ENCODE measurements at regions not wholly inside any gene's neighbourhood (a gene's known extent, or its start where the extent isn't known, plus 50 kb on each side); places are given as distances from the start of the nearest gene placed in this dataset.
A peak's percentile ranks its signal among the peaks of the same experiment; 100 is the strongest.

DNA sequence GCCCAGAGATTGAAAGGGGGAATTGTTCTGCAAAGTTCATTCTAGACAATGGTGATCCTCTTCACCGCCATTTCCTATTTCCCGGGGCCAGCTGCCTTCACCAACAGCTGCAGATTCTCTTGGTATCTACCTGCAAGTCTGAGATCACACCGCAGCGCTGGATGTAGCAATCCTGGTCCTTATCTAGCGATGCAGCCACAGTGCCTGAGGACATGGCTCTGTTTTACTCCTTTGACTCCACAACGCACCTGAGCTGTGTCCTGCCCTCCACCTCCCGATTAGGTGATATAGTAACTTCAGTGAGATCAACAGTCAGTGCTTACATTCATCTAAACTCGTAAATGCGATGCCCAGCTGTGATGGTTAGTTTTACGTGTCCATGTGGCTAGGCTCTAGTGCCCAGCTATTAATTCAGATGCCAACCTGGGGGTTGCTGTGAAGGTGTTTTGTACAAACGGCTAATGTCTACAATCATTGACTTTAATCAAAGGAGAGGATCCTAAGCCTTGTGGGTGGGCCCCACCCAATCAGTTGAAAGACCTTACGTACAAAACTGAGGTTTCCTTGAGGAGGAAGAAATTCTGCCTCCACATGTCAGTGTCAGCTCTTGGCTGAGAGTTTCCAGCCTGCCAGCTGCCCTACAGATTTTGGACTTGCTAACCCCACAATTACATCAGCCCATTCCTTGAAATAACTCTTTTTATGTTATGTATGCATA, 189.8 kb downstream of the SH3BP4 start:
- no peak for DNase-seq

- DNase-seq = no peak
Measured at GRCh38 chr2:235142601-235143000, 190.8 kb downstream of the SH3BP4 start.

GRCh38 chr2:235143789-235144188, 192.0 kb downstream of the SH3BP4 start:
- no peak for DNase-seq

DNA sequence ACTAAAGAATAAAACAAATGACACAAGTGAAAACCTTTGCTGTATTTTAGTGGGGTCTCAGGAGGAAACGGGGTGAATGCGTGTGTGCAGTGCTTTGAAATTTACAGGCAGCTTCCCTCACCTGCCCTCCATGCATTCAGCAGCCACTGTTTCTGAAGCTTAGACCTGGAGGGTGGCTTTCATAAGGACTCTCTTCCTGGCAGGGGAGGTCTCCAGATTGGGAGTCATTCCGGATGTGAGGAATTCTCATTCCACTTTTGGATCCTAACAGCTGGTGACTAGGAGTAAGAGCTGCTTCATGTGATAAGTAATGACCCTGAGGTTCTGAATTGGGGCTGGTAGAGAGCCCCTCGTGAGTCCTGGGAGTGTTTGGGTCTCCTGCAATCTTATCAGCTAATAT, 192.5 kb downstream of the SH3BP4 start:
- DNase-seq = no peak

DNA sequence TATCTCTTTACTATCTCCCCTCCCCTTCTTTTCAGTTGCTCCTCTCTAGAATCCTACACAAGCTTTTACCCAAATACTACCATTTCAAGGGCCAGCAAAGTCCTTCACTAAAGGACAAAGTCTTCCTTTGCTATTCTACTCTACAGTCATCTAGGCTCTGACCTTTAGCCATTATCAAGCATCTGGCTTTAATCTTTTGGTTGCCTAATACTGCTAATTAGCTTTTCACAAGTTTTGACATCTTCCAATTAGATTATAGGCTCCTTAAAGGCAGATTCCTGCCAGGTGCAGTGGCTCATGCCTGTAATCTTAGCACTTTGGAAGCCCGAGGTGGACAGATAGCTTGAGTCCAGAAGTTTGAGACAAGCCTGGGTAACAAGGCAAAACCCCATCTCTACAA, 194.4 kb downstream of the SH3BP4 start:
- DNase-seq = no peak

GRCh38 chr2:235146871-235147565, 195.2 kb downstream of the SH3BP4 start:
- DNase-seq = no peak

GRCh38 chr2:235148201-235149170, 196.7 kb downstream of the SH3BP4 start:
- no peak for DNase-seq

GRCh38 chr2:235149240-235149659, 197.4 kb downstream of the SH3BP4 start:
- no peak for DNase-seq

GRCh38 chr2:235149736-235150135, 197.9 kb downstream of the SH3BP4 start:
- DNase-seq = no peak

- DNase-seq = no peak
Measured at GRCh38 chr2:235151152-235151551, 199.3 kb downstream of the SH3BP4 start.

GRCh38 chr2:235155163-235155562, 203.3 kb downstream of the SH3BP4 start:
- no peak for DNase-seq

- DNase-seq = no peak
Measured at GRCh38 chr2:235156055-235156454, 204.2 kb downstream of the SH3BP4 start.

DNA sequence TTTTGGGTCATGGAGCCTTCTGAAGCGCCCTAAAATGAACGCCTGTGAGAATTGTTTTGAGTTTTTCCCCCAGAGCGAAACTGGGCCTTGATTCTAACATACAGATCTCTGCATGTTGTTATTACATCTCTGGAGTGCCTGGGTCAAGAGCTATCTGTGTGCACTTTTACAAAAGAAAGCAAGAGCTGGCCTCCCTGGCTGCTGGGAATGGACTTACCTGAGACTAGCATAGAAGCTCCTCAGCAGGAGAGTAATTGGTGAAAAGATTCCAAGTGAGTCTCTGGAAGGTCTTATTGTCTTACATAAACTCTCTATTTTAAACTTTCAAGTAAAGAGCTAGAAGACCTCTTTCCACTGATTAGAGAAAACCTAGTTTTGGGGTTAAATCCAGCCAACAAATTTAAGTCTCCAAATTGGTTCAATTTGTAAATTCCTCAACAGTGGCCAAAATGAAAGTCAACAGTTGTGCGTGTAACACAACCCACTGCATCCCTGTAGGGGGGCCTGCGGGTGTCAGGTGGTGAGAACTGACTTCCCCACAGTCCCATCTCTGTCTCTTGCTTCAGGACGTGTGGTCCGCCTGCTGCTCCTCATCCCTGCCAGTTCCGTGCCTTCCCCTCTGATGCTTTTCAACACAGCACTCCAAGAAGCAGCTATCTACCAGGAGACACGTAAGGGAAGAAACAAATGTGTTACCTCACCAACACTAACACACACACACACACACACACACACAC, 206.1 kb downstream of the SH3BP4 start:
- DNase-seq = no peak

DNA sequence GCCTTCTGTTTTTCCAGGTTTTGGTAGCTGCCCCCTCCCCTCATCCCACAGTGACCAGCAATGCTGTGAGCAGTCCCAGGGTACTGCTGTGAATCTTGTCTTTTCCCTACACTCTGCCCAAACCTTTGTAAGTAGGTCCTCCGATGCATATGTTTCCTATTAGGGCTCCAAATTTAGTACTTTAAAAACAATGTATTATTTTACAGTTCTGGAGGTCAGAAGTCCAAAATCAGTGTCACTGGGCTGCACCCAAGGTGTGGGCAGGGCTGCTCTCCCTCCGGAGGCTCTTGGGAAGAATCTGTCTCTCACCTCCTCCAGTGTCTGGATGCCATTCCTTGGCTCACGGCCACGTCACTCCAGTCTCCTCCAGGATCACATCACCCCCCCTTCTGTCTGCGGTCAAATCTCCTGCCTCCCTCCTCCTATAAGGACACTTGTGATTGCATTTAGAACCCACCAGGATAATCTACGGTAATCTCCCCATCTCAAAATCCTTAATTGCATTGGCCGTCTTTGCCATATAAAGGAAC, 208.5 kb downstream of the SH3BP4 start:
- peak; percentile 2 for DNase-seq

- DNase-seq = no peak
Measured at GRCh38 chr2:235161565-235161964, 209.7 kb downstream of the SH3BP4 start.

GRCh38 chr2:235162082-235162836, 210.4 kb downstream of the SH3BP4 start:
- no peak for DNase-seq

DNA sequence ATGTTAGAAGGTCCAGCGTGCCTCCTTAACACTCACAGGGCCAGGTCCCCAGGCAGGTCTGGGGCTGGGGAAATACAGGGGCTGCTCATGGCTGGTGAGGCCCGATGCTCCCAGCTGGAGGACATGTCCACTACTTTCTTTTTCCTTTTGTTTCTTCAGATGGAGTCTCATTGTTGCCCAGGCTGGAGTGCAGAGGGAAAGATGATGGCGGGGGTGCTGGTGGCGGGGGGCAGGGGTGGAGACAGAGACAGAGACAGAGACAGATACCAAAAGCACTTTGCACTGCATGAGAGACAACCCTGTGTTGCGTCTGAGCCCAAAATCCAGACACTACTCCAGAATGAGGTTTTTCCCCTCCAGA, 211.0 kb downstream of the SH3BP4 start:
- no peak for DNase-seq

DNA sequence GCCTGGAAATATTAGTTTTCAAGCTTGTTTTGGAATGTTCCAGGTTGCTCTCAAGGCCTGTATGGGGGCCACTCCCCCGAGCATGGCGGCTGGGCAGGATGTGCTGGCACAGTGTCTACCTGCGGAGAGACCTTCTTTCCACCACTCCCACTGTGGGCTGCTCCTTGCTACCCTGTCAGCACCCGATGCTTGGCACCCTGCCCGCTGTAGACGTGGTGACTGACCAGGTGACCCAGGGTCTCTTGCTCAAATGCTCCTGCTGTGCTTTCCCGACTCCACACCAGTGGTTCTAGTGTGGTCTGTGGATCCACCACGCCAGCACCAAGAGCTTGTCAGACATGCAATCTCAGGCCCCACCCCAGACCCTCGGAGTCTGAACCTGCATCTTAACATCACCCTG, 213.3 kb downstream of the SH3BP4 start:
- no peak for DNase-seq

- DNase-seq = no peak
Measured at GRCh38 chr2:235165631-235166030, 213.8 kb downstream of the SH3BP4 start.

GRCh38 chr2:235168174-235168979, 216.6 kb downstream of the SH3BP4 start:
- peak; percentile 2 for DNase-seq

- DNase-seq = no peak
Measured at GRCh38 chr2:235170016-235170415, 218.2 kb downstream of the SH3BP4 start.
